ENCODE measurements at regions not wholly inside any gene's neighbourhood (a gene's known extent, or its start where the extent isn't known, plus 50 kb on each side); places are given as distances from the start of the nearest gene placed in this dataset.

- TF ChIP-seq ZBTB25 (CRISPR knock-in tag; IDR thresholded peaks at IDR 0.05) (no peak), ZNF687 (CRISPR knock-in tag; IDR thresholded peaks at IDR 0.05) (no peak)
Observed at GRCh38 chr5:123245689-123246088, 156.6 kb downstream of the PRDM6 start (continued).

- Histone ChIP-seq H3K27me3 (ENCODE audit: control insufficient read depth in 1 of 2, insufficient read depth in 2 of 2, low read length in 2 of 2) (no peaks in the 10 kb centered on the region), H3K36me3 (replicated peaks in 1 of 2; ENCODE audit: control insufficient read depth in 1 of 2, insufficient read depth in 2 of 2, low read length in 2 of 2) (no peaks in the 10 kb centered on the region), H3K79me2 (ENCODE audit: insufficient read depth, low read length) (no peaks in the 10 kb centered on the region), H3K4me3 (replicated peaks in 1 of 3; ENCODE audit: insufficient read depth in 1 of 3, low read depth in 2 of 3, low read length in 3 of 3) (no peak overlapping the region), H3K9me3 (ENCODE audit: low read length) (no peaks in the 10 kb centered on the region), H2AFZ (ENCODE audit: low read length) (no peak overlapping the region), H3K9ac (ENCODE audit: insufficient read depth, low read depth, low read length) (no peak overlapping the region), H3K27ac (ENCODE audit: extremely low read length, insufficient read depth, low read length) (no peak overlapping the region), H4K20me1 (ENCODE audit: insufficient read depth, low read length) (no peaks in the 10 kb centered on the region), H3K4me2 (ENCODE audit: low read depth, low read length) (no peak overlapping the region), H3K4me1 (ENCODE audit: insufficient read depth, low read length) (no peaks in the 10 kb centered on the region)
- ChIA-PET CTCF (ENCODE audit: low intra/inter-chr PET ratio, low total read pairs) (no interaction called here), POLR2A (no interaction called here)
- in situ Hi-C loops (cut with HindIII; ENCODE audit: extremely low pct_ligation_motif_present, low pct_unique_long_range_greater_than_20kb) = no loop called here
- BruUV-seq (replicated peaks) = no TSS peak
- TF ChIP-seq ZFP90 (CRISPR knock-in tag; IDR thresholded peaks at IDR 0.05; ENCODE audit: borderline replicate concordance) (no peak), CEBPB (IDR thresholded peaks at IDR 0.05; ENCODE audit: borderline replicate concordance, low read depth, low read length) (no peak), CBX5 (CRISPR knock-in tag; IDR thresholded peaks at IDR 0.05; ENCODE audit: borderline replicate concordance) (no peak), ZNF431 (CRISPR knock-in tag; IDR thresholded peaks at IDR 0.05; ENCODE audit: borderline replicate concordance, low read depth) (no peak), ZNF224 (CRISPR knock-in tag; IDR thresholded peaks at IDR 0.05) (no peak), RORA (CRISPR knock-in tag; IDR thresholded peaks at IDR 0.05) (no peak)
- intact Hi-C loops (cut with micrococcal nuclease; ENCODE audit: unreplicated experiment) = no loop called here
- DNase-seq (ENCODE audit: low spot score) (no peak), ATAC-seq (no peak), FAIRE-seq (no peak)
- WGBS (ENCODE audit: low lambda C conversion rate) = 1% methylated on average over 2 of the region's 2 CpGs
Observed at GRCh38 chr5:123244458-123244857, 155.4 kb downstream of the PRDM6 start.
